ENCODE measurements at regions not wholly inside any gene's neighbourhood (a gene's known extent, or its start where the extent isn't known, plus 50 kb on each side); places are given as distances from the start of the nearest gene placed in this dataset.

DNA sequence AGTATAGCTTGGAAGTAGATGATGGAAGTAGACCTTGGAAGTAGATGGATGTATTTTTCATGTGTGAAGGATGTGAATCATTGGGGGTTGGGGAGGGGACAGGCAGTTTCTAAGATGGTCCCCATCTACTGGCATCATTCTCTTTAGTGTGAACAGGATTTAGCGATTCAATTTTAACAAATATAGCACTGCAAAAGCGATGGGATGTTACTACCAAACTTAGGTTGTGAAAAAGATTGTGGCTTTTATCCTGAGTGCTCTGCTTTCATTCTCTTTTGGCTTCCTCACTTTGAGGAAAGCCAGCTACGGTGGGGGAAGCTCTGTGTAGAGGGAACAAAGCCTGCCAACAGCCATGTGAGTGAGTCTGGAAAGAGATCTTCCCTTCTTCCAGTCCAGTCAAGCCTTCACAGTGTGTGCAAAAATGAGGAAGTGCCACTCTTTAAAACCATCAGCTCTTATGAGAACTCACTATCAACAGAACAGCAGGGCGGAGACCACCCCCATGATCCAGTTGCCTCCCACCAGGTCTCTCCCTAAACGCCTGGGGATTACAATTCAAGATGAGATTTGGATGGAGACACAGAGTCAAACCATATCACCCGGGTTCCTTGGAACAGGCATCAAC lies 441.4 kb downstream of the SH3GL2 start:
- no peak overlapping the region for H3K9ac ChIP-seq (ENCODE audit: extremely low read depth, insufficient read length, low read length)
- TF ChIP-seq, protein P1, sequence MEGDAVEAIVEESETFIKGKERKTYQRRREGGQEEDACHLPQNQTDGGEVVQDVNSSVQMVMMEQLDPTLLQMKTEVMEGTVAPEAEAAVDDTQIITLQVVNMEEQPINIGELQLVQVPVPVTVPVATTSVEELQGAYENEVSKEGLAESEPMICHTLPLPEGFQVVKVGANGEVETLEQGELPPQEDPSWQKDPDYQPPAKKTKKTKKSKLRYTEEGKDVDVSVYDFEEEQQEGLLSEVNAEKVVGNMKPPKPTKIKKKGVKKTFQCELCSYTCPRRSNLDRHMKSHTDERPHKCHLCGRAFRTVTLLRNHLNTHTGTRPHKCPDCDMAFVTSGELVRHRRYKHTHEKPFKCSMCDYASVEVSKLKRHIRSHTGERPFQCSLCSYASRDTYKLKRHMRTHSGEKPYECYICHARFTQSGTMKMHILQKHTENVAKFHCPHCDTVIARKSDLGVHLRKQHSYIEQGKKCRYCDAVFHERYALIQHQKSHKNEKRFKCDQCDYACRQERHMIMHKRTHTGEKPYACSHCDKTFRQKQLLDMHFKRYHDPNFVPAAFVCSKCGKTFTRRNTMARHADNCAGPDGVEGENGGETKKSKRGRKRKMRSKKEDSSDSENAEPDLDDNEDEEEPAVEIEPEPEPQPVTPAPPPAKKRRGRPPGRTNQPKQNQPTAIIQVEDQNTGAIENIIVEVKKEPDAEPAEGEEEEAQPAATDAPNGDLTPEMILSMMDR (conservative IDR thresholded peaks at IDR 0.05): no peak

More for the DNA sequence above, 441.4 kb downstream of the SH3GL2 start:
- Mint-ChIP-seq H3K4me3 (no peak overlapping the region), H3K27ac (no peak overlapping the region; a peak in 1 of 7 replicates), H3K4me1 (peaks cover 8 to 12% of the 10 kb centered on the region in 2 experiments), H3K36me3 (ENCODE audit: insufficient read depth in 1 of 3, low read depth in 3 of 3) (peaks cover 0 to 9% (median 0%) of the 10 kb centered on the region in 3 experiments; a peak in 2 of 7 replicates), H3K27me3 (ENCODE audit: low read depth) (peaks cover 2% of the 10 kb centered on the region; the same call in 1 of the 2 replicates), H3K9me3 (peaks cover 4 to 10% of the 10 kb centered on the region in 2 experiments)
- Histone ChIP-seq H3T11ph (ENCODE audit: low read length) (no peak overlapping the region), H2AFZ (ENCODE audit: low read length) (no peak overlapping the region), H2BK120ac (ENCODE audit: low read depth, low read length, poor library complexity, severe bottlenecking) (no peak overlapping the region), H3K4me2 (ENCODE audit: insufficient read depth, insufficient read length, low read length) (no peak overlapping the region), H2BK20ac (ENCODE audit: low read depth, low read length, poor library complexity, severe bottlenecking) (no peak overlapping the region), H4K20me1 (ENCODE audit: control insufficient read depth, insufficient read depth, insufficient read length) (no peaks in the 10 kb centered on the region), H3K14ac (ENCODE audit: insufficient read depth, low read length) (no peak overlapping the region), H2AK5ac (ENCODE audit: insufficient read length, low read length) (no peak overlapping the region), H3K79me1 (ENCODE audit: insufficient read depth, low read depth, low read length, poor library complexity, severe bottlenecking) (no peaks in the 10 kb centered on the region), H3K56ac (ENCODE audit: insufficient read length, low read depth, low read length) (no peak overlapping the region), H3K27ac (ENCODE audit: insufficient read length, low read depth, low read length) (no peak overlapping the region), H3K23me2 (ENCODE audit: insufficient read length, low read depth, low read length, poor library complexity, severe bottlenecking) (no peaks in the 10 kb centered on the region), H3K18ac (ENCODE audit: insufficient read length, low read depth, low read length) (no peak overlapping the region), H4K91ac (ENCODE audit: insufficient read length, low read depth, low read length) (no peak overlapping the region), H3K4me1 (ENCODE audit: insufficient read depth, low read length) (no peaks in the 10 kb centered on the region; the same call in 1 of the 2 replicates), H2BK5ac (ENCODE audit: insufficient read length, low read length) (no peak overlapping the region), H2BK15ac (ENCODE audit: low read depth, low read length) (no peak overlapping the region), H4K5ac (ENCODE audit: insufficient read length, low read depth, low read length) (no peak overlapping the region), H3K79me2 (ENCODE audit: insufficient read depth, low read length) (no peaks in the 10 kb centered on the region), H3K4ac (ENCODE audit: low read depth, low read length) (no peak overlapping the region), H4K8ac (replicated peaks; ENCODE audit: insufficient read length, low read depth, low read length) (no peak overlapping the region), H3K27me3 (ENCODE audit: insufficient read depth, low read length) (no peaks in the 10 kb centered on the region), H3K9me3 (ENCODE audit: control insufficient read depth, low read depth, low read length) (no peaks in the 10 kb centered on the region), H2BK12ac (ENCODE audit: insufficient read length, low read depth, low read length) (no peak overlapping the region), H3K23ac (ENCODE audit: insufficient read length, low read depth, low read length) (no peak overlapping the region)
- DNase-seq: no peak
- WGBS (ENCODE audit: extremely low coverage, insufficient read length, low lambda C conversion rate): no CpG with 5 or more reads among the region's 6 CpGs
